Parathyroid adenoma (tissue), 2 donors: ENCODE measurements at regions not wholly inside any gene's neighbourhood (a gene's known extent, or its start where the extent isn't known, plus 50 kb on each side); places are given as distances from the start of the nearest gene placed in this dataset.

Experiments used
- H2AFZ ChIP-seq: fragments of 300-600 bp; sonication (generic); one replicate; pipeline ENCODE4 v1.7.0; 2017; ENCODE audit warnings: antibody characterized with exemption, mild to moderate bottlenecking
- H3K27ac ChIP-seq: fragments of 300-600 bp; sonication (generic); one replicate; pipeline ENCODE4 v1.7.0; 2017
- H3K27me3 ChIP-seq: fragments of 300-600 bp; sonication (generic); one replicate; pipeline ENCODE4 v1.7.0; 2017; ENCODE audit warnings: low read length; ENCODE audit not compliant: control insufficient read depth, insufficient read depth
- H3K36me3 ChIP-seq: fragments of 300-600 bp; sonication (generic); one replicate; pipeline ENCODE4 v1.7.0; 2017; ENCODE audit warnings: low read length; ENCODE audit not compliant: control insufficient read depth, insufficient read depth
- H3K4me1 ChIP-seq: fragments of 300-600 bp; sonication (generic); one replicate; pipeline ENCODE4 v1.7.0; 2017; ENCODE audit warnings: control low read depth
- H3K4me2 ChIP-seq: fragments of 300-600 bp; sonication (generic); one replicate; pipeline ENCODE4 v1.7.0; 2017; ENCODE audit warnings: low read length
- H3K4me3 ChIP-seq: fragments of 300-600 bp; sonication (generic); one replicate; pipeline ENCODE4 v1.7.0; 2017; ENCODE audit warnings: low read depth, low read length
- H3K79me2 ChIP-seq: fragments of 300-600 bp; sonication (generic); one replicate; pipeline ENCODE4 v1.7.0; 2017; ENCODE audit warnings: control low read depth
- H3K9ac ChIP-seq: fragments of 300-600 bp; sonication (generic); one replicate; pipeline ENCODE4 v1.7.0; 2017; ENCODE audit warnings: mild to moderate bottlenecking
- H3K9me3 ChIP-seq: fragments of 300-600 bp; sonication (generic); one replicate; pipeline ENCODE4 v1.7.0; 2017; ENCODE audit warnings: low read length; ENCODE audit not compliant: control insufficient read depth
- CTCF ChIP-seq: fragments of 300-600 bp; sonication (generic); IDR thresholded peaks from one replicate; pipeline ENCODE4 v1.7.0; 2017; ENCODE audit warnings: antibody characterized with exemption, mild to moderate bottlenecking
- donor health status: primary hyperparathyroidism.

DNA sequence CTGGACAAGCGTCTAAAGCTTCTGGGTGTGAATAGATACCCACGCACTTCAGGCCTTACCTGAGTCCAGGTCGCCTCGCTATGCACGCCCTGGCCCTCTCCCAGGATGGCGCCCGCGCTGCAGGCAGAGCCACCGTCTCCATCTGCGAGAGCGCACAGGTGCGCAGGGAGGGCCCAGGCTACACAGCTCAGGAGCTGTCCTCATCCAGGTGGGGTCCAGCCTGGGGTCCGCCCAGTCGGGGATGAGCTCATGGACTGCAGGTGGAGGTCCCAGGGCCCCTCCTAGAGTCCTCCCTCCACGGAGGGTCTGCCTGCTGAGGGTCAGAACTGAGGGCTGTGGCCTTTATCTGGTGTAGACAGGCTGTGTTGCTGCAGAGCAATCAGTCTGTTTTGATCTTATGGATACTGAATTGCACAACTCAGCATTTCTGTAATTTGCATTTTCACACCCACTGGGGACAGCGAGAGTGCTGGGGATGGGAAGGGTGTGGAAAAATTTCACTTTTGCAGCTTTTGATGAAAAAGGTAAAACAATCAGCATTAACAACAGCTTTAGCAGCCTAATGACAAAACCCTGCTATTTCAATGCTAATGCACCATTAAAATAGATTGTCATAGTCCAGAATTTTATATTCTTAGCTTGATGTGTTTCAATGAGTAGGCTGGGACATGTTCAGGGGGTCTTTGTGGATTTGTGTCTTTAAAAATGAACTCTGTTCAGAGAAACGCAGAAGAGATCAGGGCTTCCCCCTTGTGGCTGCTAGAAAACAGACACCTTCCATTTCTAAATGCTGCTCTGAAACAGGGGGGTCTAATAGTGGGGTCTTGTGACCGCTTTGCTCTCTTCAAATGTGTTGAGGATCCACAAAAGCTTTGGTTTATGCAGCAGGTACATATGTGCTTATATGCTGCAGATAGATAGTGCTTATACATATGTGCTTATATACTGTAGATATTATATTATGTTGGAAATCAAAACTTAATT lies 77.8 kb upstream of the PHACTR3 start:
- Histone ChIP-seq H3K4me2 (no peak overlapping the region), H3K9ac (no peak overlapping the region), H3K4me1 (peaks cover 4% of the 10 kb centered on the region), H3K79me2 (no peaks in the 10 kb centered on the region), H3K27ac (no peak overlapping the region), H3K9me3 (no peaks in the 10 kb centered on the region), H3K36me3 (no peaks in the 10 kb centered on the region), H2AFZ (no peak overlapping the region), H3K4me3 (no peak overlapping the region), H3K27me3 (peaks cover 4% of the 10 kb centered on the region)
- TF ChIP-seq CTCF: no peak

DNA sequence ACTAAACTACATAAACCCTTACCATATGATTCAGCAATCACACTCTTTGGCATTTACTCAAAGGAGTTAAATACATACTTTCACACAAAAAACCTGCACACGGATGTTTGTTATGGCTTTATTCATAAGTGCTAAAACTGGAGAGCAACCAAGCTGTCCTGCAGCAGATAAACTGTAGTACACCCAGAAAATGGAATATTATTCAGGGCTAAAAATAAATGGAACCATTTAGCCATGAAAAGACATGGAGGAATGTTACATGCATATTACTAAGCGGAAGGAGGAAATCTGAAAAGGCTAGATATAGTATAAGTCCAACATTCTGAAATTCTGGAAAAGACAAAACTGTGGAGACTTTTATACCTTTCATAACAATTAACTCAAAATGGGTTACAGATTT lies 73.6 kb upstream of the PHACTR3 start:
- H2AFZ ChIP-seq: no peak overlapping the region
- peaks cover 4% of the 10 kb centered on the region for H3K4me1 ChIP-seq
- peaks cover 4% of the 10 kb centered on the region for H3K27me3 ChIP-seq
- no peak for TF ChIP-seq CTCF
- no peak overlapping the region for H3K4me3 ChIP-seq
- no peaks in the 10 kb centered on the region for H3K36me3 ChIP-seq
- no peak overlapping the region for H3K9ac ChIP-seq
- H3K9me3 ChIP-seq: no peaks in the 10 kb centered on the region
- no peaks in the 10 kb centered on the region for H3K79me2 ChIP-seq
- no peak overlapping the region for H3K4me2 ChIP-seq
- no peak overlapping the region for H3K27ac ChIP-seq

GRCh38 chr20:59537991-59538390 lies 66.3 kb upstream of the PHACTR3 start:
- no peak for TF ChIP-seq CTCF

GRCh38 chr20:59547596-59547995 lies 56.7 kb upstream of the PHACTR3 start:
- no peaks in the 10 kb centered on the region for H3K36me3 ChIP-seq

More at GRCh38 chr20:59537991-59538390, 66.3 kb upstream of the PHACTR3 start:
- no peak overlapping the region for H2AFZ ChIP-seq
- no peak overlapping the region for H3K4me2 ChIP-seq
- H3K36me3 ChIP-seq: no peaks in the 10 kb centered on the region
- no peaks in the 10 kb centered on the region for H3K27me3 ChIP-seq
- H3K9me3 ChIP-seq: no peaks in the 10 kb centered on the region
- no peak overlapping the region for H3K4me3 ChIP-seq
- no peak overlapping the region for H3K27ac ChIP-seq
- H3K4me1 ChIP-seq: no peaks in the 10 kb centered on the region
- H3K79me2 ChIP-seq: no peaks in the 10 kb centered on the region
- H3K9ac ChIP-seq: no peak overlapping the region

More at GRCh38 chr20:59547596-59547995, 56.7 kb upstream of the PHACTR3 start:
- Histone ChIP-seq H3K4me2 (no peak overlapping the region), H3K27me3 (no peaks in the 10 kb centered on the region), H3K4me3 (no peak overlapping the region), H3K9me3 (no peaks in the 10 kb centered on the region), H3K4me1 (no peaks in the 10 kb centered on the region), H3K27ac (no peak overlapping the region), H3K79me2 (no peaks in the 10 kb centered on the region), H2AFZ (no peak overlapping the region), H3K9ac (no peak overlapping the region)
- no peak for TF ChIP-seq CTCF
